Nephron progenitor cell (in vitro differentiated cells): ENCODE measurements at regions not wholly inside any gene's neighbourhood (a gene's known extent, or its start where the extent isn't known, plus 50 kb on each side); places are given as distances from the start of the nearest gene placed in this dataset.

Source experiments
- DNase-seq: peaks from one replicate; pipeline ENCODE4 v3.0.0; 2021
- H3K27ac Mint-ChIP-seq: 2 replicates; pipeline ENCODE4 v1.8.0; 2021; ENCODE audit warnings: mild to moderate bottlenecking, moderate library complexity, mixed read lengths
- H3K27me3 Mint-ChIP-seq: 2 replicates; pipeline ENCODE4 v1.8.0; 2021; ENCODE audit warnings: mild to moderate bottlenecking, low read depth, mixed read lengths; ENCODE audit not compliant: poor library complexity
- H3K36me3 Mint-ChIP-seq: 2 replicates; pipeline ENCODE4 v1.8.0; 2021; ENCODE audit warnings: low read depth, mixed read lengths
- H3K4me1 Mint-ChIP-seq: 2 replicates; pipeline ENCODE4 v1.8.0; 2021; ENCODE audit warnings: mixed read lengths
- H3K4me3 Mint-ChIP-seq: 2 replicates; pipeline ENCODE4 v1.8.0; 2021; ENCODE audit warnings: mild to moderate bottlenecking, moderate library complexity, mixed read lengths
- H3K9me3 Mint-ChIP-seq: 2 replicates; pipeline ENCODE4 v1.8.0; 2021; ENCODE audit warnings: mild to moderate bottlenecking, moderate library complexity, mixed read lengths
- CTCF ChIP-seq: fragments of 200-600 bp; sonication (generic); IDR thresholded peaks from 2 replicates; pipeline ENCODE4 v1.5.0; 2021; ENCODE audit warnings: antibody characterized with exemption

- no peaks in the 10 kb centered on the region for H3K36me3 Mint-ChIP-seq
- H3K9me3 Mint-ChIP-seq = no peaks in the 10 kb centered on the region
- no peak overlapping the region for H3K27ac Mint-ChIP-seq
- TF ChIP-seq CTCF = no peak
- no peaks in the 10 kb centered on the region for H3K4me1 Mint-ChIP-seq
- peaks cover 97% of the 10 kb centered on the region for H3K27me3 Mint-ChIP-seq
- no peak for DNase-seq
- no peak overlapping the region for H3K4me3 Mint-ChIP-seq
Measured at GRCh38 chr22:49721211-49721763, 106.4 kb downstream of the BRD1 start.

DNA sequence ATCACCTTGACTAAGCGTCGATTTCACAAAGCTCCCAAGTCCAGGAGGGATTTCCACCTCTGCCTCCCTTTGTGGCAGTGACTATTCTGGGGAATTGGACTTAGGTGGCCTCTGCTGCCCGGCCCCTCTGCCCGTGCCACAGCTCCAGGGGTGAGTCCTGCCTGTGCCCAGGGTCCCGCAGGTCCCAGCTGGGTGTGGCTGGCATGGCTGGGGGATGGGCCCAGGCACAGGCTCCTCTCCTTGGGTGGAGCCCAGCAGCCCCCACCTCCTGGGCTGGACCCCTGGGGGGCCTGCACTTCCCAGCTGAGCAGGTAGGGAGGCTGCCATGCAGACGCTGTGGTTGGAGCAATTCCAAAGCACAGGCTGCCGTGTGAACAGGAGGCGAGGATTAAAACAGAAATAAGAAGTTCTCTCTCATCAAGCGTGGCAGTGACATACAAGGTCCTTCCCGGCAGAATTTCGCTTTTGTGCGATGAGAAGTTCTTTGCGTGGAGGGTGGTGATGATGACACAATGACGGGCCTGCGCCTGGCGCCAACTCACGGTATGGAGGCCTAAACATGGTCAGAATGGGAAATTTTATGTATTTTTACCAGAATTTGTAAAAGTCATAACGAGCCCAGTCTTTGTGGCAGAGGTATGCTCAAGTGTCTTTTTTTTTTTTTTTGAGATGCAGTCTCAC lies 107.3 kb downstream of the BRD1 start:
- no peaks in the 10 kb centered on the region for H3K9me3 Mint-ChIP-seq
- no peaks in the 10 kb centered on the region for H3K4me1 Mint-ChIP-seq
- H3K4me3 Mint-ChIP-seq = no peak overlapping the region
- no peak for TF ChIP-seq CTCF
- H3K36me3 Mint-ChIP-seq = no peaks in the 10 kb centered on the region
- DNase-seq = no peak
- H3K27me3 Mint-ChIP-seq = peaks cover 97% of the 10 kb centered on the region
- no peak overlapping the region for H3K27ac Mint-ChIP-seq

DNA sequence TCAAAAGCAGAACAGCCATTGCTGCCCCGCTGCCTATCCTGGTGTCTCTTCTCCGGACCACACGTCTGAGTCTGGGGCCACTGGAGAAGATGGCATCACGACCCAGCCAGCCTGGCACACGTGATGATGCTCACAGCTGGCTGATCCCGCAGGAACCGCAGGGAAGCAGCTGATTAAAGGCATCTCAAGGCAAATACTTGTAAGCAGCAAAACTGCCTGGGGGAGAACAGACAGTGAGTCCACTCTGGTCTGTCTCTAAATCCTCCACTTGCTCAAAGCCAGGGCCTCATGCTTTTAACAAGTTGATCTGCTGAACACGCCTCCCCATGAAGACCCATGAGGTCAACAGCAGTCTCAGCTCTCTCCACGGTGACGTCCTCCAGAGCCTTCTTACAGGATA lies 108.6 kb downstream of the BRD1 start:
- no peak for TF ChIP-seq CTCF
- no peak overlapping the region for H3K27ac Mint-ChIP-seq
- H3K36me3 Mint-ChIP-seq = no peaks in the 10 kb centered on the region
- no peak for DNase-seq
- no peak overlapping the region for H3K4me3 Mint-ChIP-seq
- no peaks in the 10 kb centered on the region for H3K9me3 Mint-ChIP-seq
- peaks cover 98% of the 10 kb centered on the region for H3K27me3 Mint-ChIP-seq
- H3K4me1 Mint-ChIP-seq = no peaks in the 10 kb centered on the region

DNA sequence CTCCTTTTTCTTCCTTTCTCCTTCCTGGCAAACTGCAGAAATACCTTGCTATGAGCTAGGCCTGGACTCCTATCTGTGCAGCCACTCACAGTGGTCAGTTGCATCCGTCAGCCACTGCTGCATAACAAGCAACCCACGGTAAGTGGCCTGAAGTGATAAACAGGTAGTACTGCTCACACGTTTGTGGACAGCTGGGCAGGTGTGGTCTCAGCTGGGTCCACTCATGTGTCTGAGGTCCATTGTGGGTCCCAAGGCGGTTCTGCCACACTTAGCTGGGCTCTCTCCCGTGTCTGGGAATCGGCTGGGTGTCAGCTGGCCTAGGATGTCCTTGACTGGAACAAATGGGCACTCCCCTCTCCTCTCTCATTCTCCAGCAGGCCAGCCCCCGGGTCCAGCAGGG lies 109.3 kb downstream of the BRD1 start:
- Mint-ChIP-seq H3K4me3 (no peak overlapping the region), H3K27ac (no peak overlapping the region), H3K4me1 (no peaks in the 10 kb centered on the region), H3K36me3 (no peaks in the 10 kb centered on the region), H3K9me3 (no peaks in the 10 kb centered on the region), H3K27me3 (peaks cover 98% of the 10 kb centered on the region)
- no peak for TF ChIP-seq CTCF
- no peak for DNase-seq

DNA sequence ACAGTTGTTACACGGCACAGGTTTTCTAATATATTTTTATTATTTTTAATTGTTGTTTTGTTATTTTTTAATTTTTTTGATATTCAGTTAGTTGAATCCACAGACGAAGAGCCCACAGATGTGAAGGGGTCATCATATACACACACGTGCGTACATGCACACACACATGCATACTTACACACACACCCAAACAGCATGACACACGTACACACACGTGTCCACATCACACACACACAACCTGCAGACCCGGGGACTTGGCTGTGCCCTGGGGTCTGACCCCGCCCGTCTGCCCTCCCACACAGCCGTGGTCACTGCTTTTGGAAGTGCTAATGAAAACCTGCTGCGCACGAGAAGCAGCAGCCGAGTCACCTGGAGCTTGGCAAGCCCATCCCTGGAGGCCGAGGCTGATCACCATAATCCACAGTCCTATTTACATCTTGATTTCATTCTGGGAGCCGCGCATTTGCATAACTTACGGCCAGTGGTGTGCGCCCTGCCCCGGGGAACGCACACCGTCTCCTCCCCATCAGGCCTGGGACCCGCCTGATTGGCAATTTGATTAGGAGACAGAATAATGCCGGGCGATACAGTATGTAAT lies 110.3 kb downstream of the BRD1 start:
- peaks cover 94% of the 10 kb centered on the region for H3K27me3 Mint-ChIP-seq
- no peak for TF ChIP-seq CTCF
- H3K4me3 Mint-ChIP-seq = no peak overlapping the region
- no peak for DNase-seq
- no peak overlapping the region for H3K27ac Mint-ChIP-seq
- no peaks in the 10 kb centered on the region for H3K9me3 Mint-ChIP-seq
- no peaks in the 10 kb centered on the region for H3K4me1 Mint-ChIP-seq
- no peaks in the 10 kb centered on the region for H3K36me3 Mint-ChIP-seq

GRCh38 chr22:49716441-49716840 lies 111.2 kb downstream of the BRD1 start:
- no peak for DNase-seq
- TF ChIP-seq CTCF = no peak
- H3K4me1 Mint-ChIP-seq = no peaks in the 10 kb centered on the region

More at GRCh38 chr22:49716441-49716840, 111.2 kb downstream of the BRD1 start:
- Mint-ChIP-seq H3K4me3 (no peak overlapping the region), H3K27ac (no peak overlapping the region), H3K36me3 (no peaks in the 10 kb centered on the region), H3K9me3 (no peaks in the 10 kb centered on the region), H3K27me3 (peaks cover 93% of the 10 kb centered on the region)
